Right atrium auricular region (tissue), 2 donors: ENCODE measurements at regions not wholly inside any gene's neighbourhood (a gene's known extent, or its start where the extent isn't known, plus 50 kb on each side); places are given as distances from the start of the nearest gene placed in this dataset.
A peak's percentile ranks its signal among the peaks of the same experiment; 100 is the strongest.

Experiments used
- DNase-seq: peaks from one replicate; pipeline ENCODE4 v3.0.0-alpha.2; 2019; ENCODE audit warnings: low spot score
- H3K27ac ChIP-seq, 2 donors: fragments of 200-600 bp; sonication (generic); 1 replicate in 1 of 2; 2 replicates in 1 of 2; pipeline ENCODE4 v1.5.1; 2016 to 2019
- H3K27me3 ChIP-seq, 2 donors: fragments of 200-600 bp; sonication (generic); one replicate each; pipeline versions ENCODE4 v1.5.1 to v1.6.0; 2017 to 2019
- H3K36me3 ChIP-seq: fragments of 200-600 bp; sonication (generic); one replicate; pipeline ENCODE4 v1.5.1; 2016
- H3K4me1 ChIP-seq, 2 donors: fragments of 200-600 bp; sonication (generic); one replicate each; pipeline versions ENCODE4 v1.5.1 to v1.6.0; 2017 to 2019
- H3K4me3 ChIP-seq, 2 donors: fragments of 200-600 bp; sonication (generic); 1 replicate in 1 of 2; 2 replicates in 1 of 2; pipeline ENCODE4 v1.5.1; 2017 to 2019; ENCODE audit warnings: mild to moderate bottlenecking in 1 of 2, moderate library complexity in 1 of 2
- H3K9me3 ChIP-seq, 2 donors: fragments of 200-600 bp; sonication (generic); one replicate each; pipeline ENCODE4 v1.5.1; 2019
- CTCF ChIP-seq, 2 donors: fragments of 200-600 bp; sonication (generic); IDR thresholded peaks; one replicate each; pipeline ENCODE4 v1.5.1; 2019; ENCODE audit warnings: antibody characterized with exemption in 2 of 2

GRCh38 chr4:173713026-173713425 lies 183.0 kb upstream of the HAND2 start:
- H3K27me3 ChIP-seq, result no peaks in the 10 kb centered on the region
- H3K36me3 ChIP-seq, result no peaks in the 10 kb centered on the region
- DNase-seq, result no peak
- H3K4me3 ChIP-seq, result no peak overlapping the region
- H3K9me3 ChIP-seq, result peaks cover 0 to 5% of the 10 kb centered on the region in 2 donors
- no peak overlapping the region for H3K27ac ChIP-seq
- no peak for TF ChIP-seq CTCF (IDR thresholded peaks at IDR 0.05)
- no peaks in the 10 kb centered on the region for H3K4me1 ChIP-seq

- Histone ChIP-seq H3K27me3 (no peaks in the 10 kb centered on the region), H3K36me3 (no peaks in the 10 kb centered on the region), H3K27ac (no peak overlapping the region), H3K4me1 (no peaks in the 10 kb centered on the region), H3K4me3 (no peak overlapping the region), H3K9me3 (no peaks in the 10 kb centered on the region)
- no peak for DNase-seq
- TF ChIP-seq CTCF (IDR thresholded peaks at IDR 0.05), result no peak
Observed at GRCh38 chr4:173707658-173708419, 177.8 kb upstream of the HAND2 start.

GRCh38 chr4:173704201-173704600 lies 174.2 kb upstream of the HAND2 start:
- TF ChIP-seq CTCF (IDR thresholded peaks at IDR 0.05), result no peak
- H3K27ac ChIP-seq, result no peak overlapping the region
- no peaks in the 10 kb centered on the region for H3K36me3 ChIP-seq

GRCh38 chr4:173703021-173703420 lies 173.0 kb upstream of the HAND2 start:
- peaks cover 0 to 8% of the 10 kb centered on the region in 2 donors for H3K4me1 ChIP-seq
- H3K4me3 ChIP-seq, result no peak overlapping the region
- no peak overlapping the region for H3K27ac ChIP-seq
- H3K27me3 ChIP-seq, result no peaks in the 10 kb centered on the region
- no peaks in the 10 kb centered on the region for H3K9me3 ChIP-seq
- no peak for TF ChIP-seq CTCF (IDR thresholded peaks at IDR 0.05)
- DNase-seq, result no peak
- no peaks in the 10 kb centered on the region for H3K36me3 ChIP-seq

More at GRCh38 chr4:173704201-173704600, 174.2 kb upstream of the HAND2 start:
- no peak for DNase-seq
- Histone ChIP-seq H3K27me3 (no peaks in the 10 kb centered on the region), H3K4me3 (no peak overlapping the region), H3K4me1 (peaks cover 0 to 8% of the 10 kb centered on the region in 2 donors), H3K9me3 (no peaks in the 10 kb centered on the region)

- Histone ChIP-seq H3K27ac (peak overlapping the region in 1 of 2 donors; percentile 73), H3K4me3 (no peak overlapping the region), H3K4me1 (peaks cover 0 to 8% of the 10 kb centered on the region in 2 donors), H3K27me3 (no peaks in the 10 kb centered on the region), H3K36me3 (no peaks in the 10 kb centered on the region), H3K9me3 (no peaks in the 10 kb centered on the region)
- TF ChIP-seq CTCF (IDR thresholded peaks at IDR 0.05), result no peak
- DNase-seq, result no peak
Observed at GRCh38 chr4:173700650-173701049, 170.6 kb upstream of the HAND2 start.
